Activated naive CD8-positive, alpha-beta T cell treated with anti-CD3 and anti-CD28 coated beads, Interleukin-2, amount 10 ng/mL, durations not matched to agents 7 days and 5 days (primary cell): ENCODE measurements at regions not wholly inside any gene's neighbourhood (a gene's known extent, or its start where the extent isn't known, plus 50 kb on each side); places are given as distances from the start of the nearest gene placed in this dataset.
"Not testable (repeated sequence)": the region's sequence is repeated elsewhere in the genome, so short reads cannot be mapped to it uniquely, and the experiment has no call there.

Source experiments
- ATAC-seq: fragments of 150-1000 bp; cut with Tn5 transposase; one replicate; pipeline ENCODE4 v1.10.0; 2021; ENCODE audit warnings: low read depth, moderate library complexity
- POLR2A ChIA-PET: fragments of 350-600 bp; sonication (Branson Sonifier 250); formaldehyde crosslinking; loops from one replicate; lab custom pipeline; 2021; ENCODE audit warnings: antibody characterized with exemption; lab: Charles Lee
- DNase-seq: peaks from one replicate; pipeline ENCODE4 v3.0.0; 2021
- H3K27ac Mint-ChIP-seq: one replicate; pipeline ENCODE4 v1.8.0; 2022; ENCODE audit warnings: mild to moderate bottlenecking, mixed read lengths
- H3K27me3 Mint-ChIP-seq: one replicate; pipeline ENCODE4 v1.8.0; 2022; ENCODE audit warnings: mild to moderate bottlenecking, moderate library complexity, mixed read lengths
- H3K36me3 Mint-ChIP-seq: one replicate; pipeline ENCODE4 v1.8.0; 2021; ENCODE audit warnings: mild to moderate bottlenecking, mixed read lengths
- H3K4me1 Mint-ChIP-seq: one replicate; pipeline ENCODE4 v1.8.0; 2021; ENCODE audit warnings: mixed read lengths
- H3K4me3 Mint-ChIP-seq: one replicate; pipeline ENCODE4 v1.8.0; 2022; ENCODE audit warnings: mild to moderate bottlenecking, moderate library complexity, mixed read lengths
- H3K9me3 Mint-ChIP-seq: one replicate; pipeline ENCODE4 v1.8.0; 2021; ENCODE audit warnings: mixed read lengths

DNA sequence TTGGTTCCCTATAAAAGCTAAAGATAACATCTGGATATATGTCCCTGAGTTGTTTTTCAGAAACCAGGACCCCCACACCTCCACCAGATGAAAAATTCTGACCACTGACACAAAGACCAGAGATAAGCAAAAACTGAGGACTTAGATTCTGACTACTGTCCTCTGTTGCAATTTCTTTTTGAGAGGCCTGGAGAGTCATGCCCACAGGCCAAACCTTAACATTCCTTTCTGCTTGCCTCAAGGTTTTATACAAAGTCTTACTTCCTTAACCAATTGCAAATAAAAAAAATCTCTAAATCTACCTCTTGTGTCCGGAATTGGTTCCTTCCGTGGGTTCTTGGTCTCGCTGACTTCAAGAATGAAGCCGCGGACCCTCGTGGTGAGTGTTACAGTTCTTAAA, 228.5 kb downstream of the ABCC12 start:
- H3K4me3 Mint-ChIP-seq: no peak overlapping the region
- POLR2A ChIA-PET: no interaction called here
- H3K36me3 Mint-ChIP-seq: no peaks in the 10 kb centered on the region
- H3K27ac Mint-ChIP-seq: no peak overlapping the region
- no peak for DNase-seq
- ATAC-seq: no peak
- H3K27me3 Mint-ChIP-seq: no peaks in the 10 kb centered on the region
- H3K9me3 Mint-ChIP-seq: peaks cover 2% of the 10 kb centered on the region
- no peaks in the 10 kb centered on the region for H3K4me1 Mint-ChIP-seq

GRCh38 chr16:47925811-47926460, 229.9 kb downstream of the ABCC12 start:
- ATAC-seq: no peak
- Mint-ChIP-seq H3K4me1 (no peaks in the 10 kb centered on the region), H3K27me3 (no peaks in the 10 kb centered on the region), H3K4me3 (no peak overlapping the region), H3K9me3 (peaks cover 2% of the 10 kb centered on the region), H3K27ac (no peak overlapping the region), H3K36me3 (no peaks in the 10 kb centered on the region)
- DNase-seq: no peak
- POLR2A ChIA-PET: no interaction called here

DNA sequence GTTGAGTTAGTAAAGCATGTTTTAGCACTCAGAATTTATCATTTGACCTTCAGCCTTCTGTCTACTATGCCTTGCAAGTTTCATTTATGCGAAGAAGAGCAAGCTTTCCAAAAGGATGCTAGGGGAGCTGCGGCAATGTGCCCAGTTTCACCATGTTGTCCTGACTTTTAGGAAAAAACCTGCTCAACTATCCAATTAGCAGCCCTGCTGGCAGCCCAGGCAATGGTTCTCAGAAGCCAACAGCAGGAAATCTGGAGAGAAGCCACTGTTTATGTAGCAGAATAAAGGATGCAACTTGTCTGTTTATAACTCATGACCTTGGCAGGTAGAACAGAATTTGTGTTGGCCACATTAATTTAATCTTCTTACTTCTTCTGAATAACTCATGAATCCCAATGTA, 230.8 kb downstream of the ABCC12 start:
- no peak overlapping the region for H3K27ac Mint-ChIP-seq
- DNase-seq (no peak), ATAC-seq (no peak)
- no peaks in the 10 kb centered on the region for H3K27me3 Mint-ChIP-seq
- no peaks in the 10 kb centered on the region for H3K4me1 Mint-ChIP-seq
- no peaks in the 10 kb centered on the region for H3K36me3 Mint-ChIP-seq
- no peaks in the 10 kb centered on the region for H3K9me3 Mint-ChIP-seq
- H3K4me3 Mint-ChIP-seq: no peak overlapping the region
- POLR2A ChIA-PET: no interaction called here

GRCh38 chr16:47921535-47921934, 234.3 kb downstream of the ABCC12 start:
- DNase-seq (no peak), ATAC-seq (no peak)
- Mint-ChIP-seq H3K27me3 (peaks cover 4% of the 10 kb centered on the region), H3K36me3 (no peaks in the 10 kb centered on the region), H3K4me3 (no peak overlapping the region), H3K4me1 (no peaks in the 10 kb centered on the region), H3K9me3 (no peaks in the 10 kb centered on the region), H3K27ac (no peak overlapping the region)
- POLR2A ChIA-PET: no interaction called here

DNA sequence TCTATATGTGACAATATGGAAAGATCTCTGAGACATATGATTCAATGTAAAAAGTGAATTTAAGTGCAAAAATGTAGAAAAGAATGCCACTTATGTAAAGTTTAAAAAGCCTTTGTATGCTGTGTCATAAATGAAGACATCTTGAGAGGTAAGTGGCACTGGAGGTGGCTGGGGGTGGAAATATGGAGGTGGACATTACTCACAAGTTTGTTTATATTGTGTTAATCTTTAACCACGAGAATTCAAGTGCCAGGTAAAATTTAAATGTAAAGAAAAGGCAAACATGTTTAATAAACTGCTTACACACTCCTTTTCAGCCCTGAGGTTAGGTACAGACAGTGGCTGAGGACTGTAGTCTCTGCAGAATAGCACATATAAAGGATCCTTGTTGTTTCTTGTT, 235.1 kb downstream of the ABCC12 start:
- POLR2A ChIA-PET: no interaction called here

DNA sequence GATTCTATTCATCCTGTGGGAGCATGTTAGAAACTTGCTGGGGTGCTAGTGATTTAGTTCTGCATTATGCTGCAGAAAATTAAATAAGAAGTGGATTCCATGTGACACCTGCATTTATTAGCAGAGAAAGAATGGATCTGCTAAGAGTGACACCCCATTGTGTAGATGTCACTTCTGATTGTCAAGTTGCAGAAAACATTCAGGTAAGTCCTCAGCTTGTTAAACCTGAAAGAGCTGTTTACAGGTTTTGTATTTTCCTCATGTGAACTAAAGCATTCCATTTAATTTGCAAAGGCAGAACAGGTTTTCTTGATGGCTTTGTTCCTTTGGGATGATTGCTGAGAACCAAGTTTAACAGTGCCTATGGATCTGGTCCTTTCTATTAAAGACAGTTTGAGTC, 238.7 kb downstream of the ABCC12 start:
- ATAC-seq (no peak), DNase-seq (no peak)
- H3K27ac Mint-ChIP-seq: no peak overlapping the region
- H3K9me3 Mint-ChIP-seq: peaks cover 2% of the 10 kb centered on the region
- no peaks in the 10 kb centered on the region for H3K36me3 Mint-ChIP-seq
- H3K4me1 Mint-ChIP-seq: no peaks in the 10 kb centered on the region
- peaks cover 4% of the 10 kb centered on the region for H3K27me3 Mint-ChIP-seq
- no peak overlapping the region for H3K4me3 Mint-ChIP-seq
- POLR2A ChIA-PET: no interaction called here

More for the DNA sequence above, 235.1 kb downstream of the ABCC12 start:
- Mint-ChIP-seq H3K36me3 (no peaks in the 10 kb centered on the region), H3K4me3 (no peak overlapping the region), H3K27me3 (peaks cover 4% of the 10 kb centered on the region), H3K4me1 (no peaks in the 10 kb centered on the region), H3K27ac (no peak overlapping the region), H3K9me3 (no peaks in the 10 kb centered on the region)
- ATAC-seq: no peak
- no peak for DNase-seq

- H3K36me3 Mint-ChIP-seq: no peaks in the 10 kb centered on the region
- H3K27ac Mint-ChIP-seq: no peak overlapping the region
- peaks cover 3% of the 10 kb centered on the region for H3K9me3 Mint-ChIP-seq
- ATAC-seq (no peak), DNase-seq (no peak)
- H3K27me3 Mint-ChIP-seq: peaks cover 4% of the 10 kb centered on the region
- no peaks in the 10 kb centered on the region for H3K4me1 Mint-ChIP-seq
- POLR2A ChIA-PET: no interaction called here
- no peak overlapping the region for H3K4me3 Mint-ChIP-seq
Observed at GRCh38 chr16:47916266-47916665, 239.5 kb downstream of the ABCC12 start.

DNA sequence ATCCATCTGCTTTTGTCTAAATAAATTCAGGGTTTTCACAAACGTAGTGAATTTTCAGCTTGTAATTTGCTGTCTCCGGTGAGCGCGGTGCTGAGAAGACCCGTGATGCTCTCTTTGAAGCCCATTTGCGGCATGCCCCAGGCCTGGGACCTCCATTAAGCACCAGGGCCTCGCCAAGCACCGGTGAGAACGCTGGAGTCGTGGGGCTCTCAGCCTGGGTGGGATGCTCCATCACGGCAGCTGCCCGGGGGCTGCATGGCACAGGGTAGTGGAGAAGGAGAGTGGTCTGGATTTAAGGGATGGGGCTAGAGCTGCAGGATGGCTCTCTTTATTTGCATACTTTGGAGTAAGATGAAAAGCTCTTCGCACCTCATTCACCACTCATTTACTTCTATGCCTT, 248.7 kb downstream of the ABCC12 start:
- POLR2A ChIA-PET: no interaction called here
- no peaks in the 10 kb centered on the region for H3K4me1 Mint-ChIP-seq
- H3K4me3 Mint-ChIP-seq: no peak overlapping the region
- peaks cover 6% of the 10 kb centered on the region for H3K9me3 Mint-ChIP-seq
- H3K27ac Mint-ChIP-seq: no peak overlapping the region
- no peaks in the 10 kb centered on the region for H3K27me3 Mint-ChIP-seq
- ATAC-seq: no peak
- no peak for DNase-seq
- H3K36me3 Mint-ChIP-seq: no peaks in the 10 kb centered on the region

GRCh38 chr16:47905771-47906170, 250.0 kb downstream of the ABCC12 start:
- Mint-ChIP-seq H3K27me3 (no peaks in the 10 kb centered on the region), H3K4me1 (no peaks in the 10 kb centered on the region), H3K27ac (no peak overlapping the region), H3K36me3 (no peaks in the 10 kb centered on the region), H3K9me3 (peaks cover 5% of the 10 kb centered on the region), H3K4me3 (no peak overlapping the region)
- POLR2A ChIA-PET: no interaction called here
- DNase-seq (no peak), ATAC-seq (no peak)

DNA sequence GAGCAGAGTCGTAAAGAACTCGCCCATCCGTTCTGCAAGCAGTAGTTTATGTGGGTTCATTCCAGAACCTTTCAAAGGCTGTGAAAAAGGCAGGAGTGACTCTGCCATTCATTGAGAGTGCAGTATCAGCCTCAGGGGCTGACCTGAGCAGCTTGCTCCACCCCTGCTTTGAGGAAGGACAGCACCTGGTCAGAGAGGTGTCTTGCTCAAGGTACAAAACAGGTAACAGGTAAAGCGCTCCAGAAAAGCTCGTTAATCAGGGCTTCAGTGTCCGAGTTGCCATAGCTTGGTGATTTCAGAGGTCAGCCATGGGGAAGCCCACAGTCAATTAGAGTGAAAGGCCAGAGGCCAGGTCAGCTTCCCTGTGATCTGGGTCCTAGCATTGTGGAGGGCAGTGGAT, 251.1 kb downstream of the ABCC12 start:
- DNase-seq (no peak), ATAC-seq (no peak)
- Mint-ChIP-seq H3K9me3 (peaks cover 5% of the 10 kb centered on the region), H3K27me3 (no peaks in the 10 kb centered on the region), H3K36me3 (no peaks in the 10 kb centered on the region), H3K4me1 (no peaks in the 10 kb centered on the region), H3K27ac (no peak overlapping the region), H3K4me3 (no peak overlapping the region)
- POLR2A ChIA-PET: no interaction called here

GRCh38 chr16:47903470-47903869, 252.3 kb downstream of the ABCC12 start:
- H3K27me3 Mint-ChIP-seq: no peaks in the 10 kb centered on the region
- POLR2A ChIA-PET: no interaction called here
- no peak overlapping the region for H3K4me3 Mint-ChIP-seq

DNA sequence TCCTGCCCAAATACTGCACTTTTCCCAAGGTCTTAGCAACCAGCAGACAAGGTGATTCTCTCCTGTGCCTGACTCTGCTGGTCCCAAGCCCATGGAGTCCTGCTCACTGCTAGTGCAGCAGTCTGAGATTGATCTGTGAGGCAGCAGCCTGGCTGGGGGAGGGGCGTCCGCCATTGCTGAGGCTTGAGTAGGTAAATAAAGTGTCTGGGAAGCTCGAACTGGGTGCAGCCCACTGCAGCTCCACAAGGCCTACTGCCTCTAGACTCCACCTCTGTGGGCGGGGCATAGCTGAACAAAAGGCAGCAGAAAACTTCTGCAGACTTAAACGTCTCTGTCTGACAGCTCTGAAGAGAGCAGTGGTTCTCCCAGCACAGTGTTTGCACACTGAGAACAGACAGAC, 258.7 kb downstream of the ABCC12 start:
- H3K4me3 Mint-ChIP-seq, DNase-seq, POLR2A ChIA-PET, ATAC-seq, H3K27ac Mint-ChIP-seq, H3K36me3 Mint-ChIP-seq, H3K27me3 Mint-ChIP-seq, H3K9me3 Mint-ChIP-seq, H3K4me1 Mint-ChIP-seq: not testable (repeated sequence)

More at GRCh38 chr16:47903470-47903869, 252.3 kb downstream of the ABCC12 start:
- no peak overlapping the region for H3K27ac Mint-ChIP-seq
- H3K36me3 Mint-ChIP-seq: no peaks in the 10 kb centered on the region
- no peaks in the 10 kb centered on the region for H3K4me1 Mint-ChIP-seq
- H3K9me3 Mint-ChIP-seq: peaks cover 9% of the 10 kb centered on the region
- ATAC-seq (no peak), DNase-seq (no peak)

GRCh38 chr16:47895146-47895545, 260.6 kb downstream of the ABCC12 start:
- Mint-ChIP-seq H3K27me3 (peaks cover 2% of the 10 kb centered on the region), H3K9me3 (peaks cover 7% of the 10 kb centered on the region), H3K4me1 (no peaks in the 10 kb centered on the region), H3K27ac (no peak overlapping the region), H3K36me3 (no peaks in the 10 kb centered on the region), H3K4me3 (no peak overlapping the region)
- no peak for DNase-seq
- POLR2A ChIA-PET: no interaction called here
- no peak for ATAC-seq

DNA sequence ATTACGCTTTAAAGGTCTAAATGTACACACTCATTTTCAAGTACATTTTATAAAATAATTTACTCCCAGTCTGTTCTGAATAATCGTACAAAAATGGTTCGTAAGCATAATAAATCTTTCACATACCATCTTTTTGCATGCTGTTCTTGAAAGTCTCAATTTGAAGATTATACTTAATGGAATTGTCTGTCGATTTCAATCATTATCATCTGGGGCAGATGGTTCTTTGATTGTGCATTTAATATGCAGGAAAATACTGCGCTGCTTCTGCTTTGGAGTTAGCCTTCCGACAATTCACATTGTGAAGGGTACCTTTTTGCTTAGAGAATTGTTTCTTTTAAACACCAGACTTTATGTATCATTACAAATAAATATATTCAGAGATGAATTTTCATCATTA, 262.8 kb downstream of the ABCC12 start:
- Mint-ChIP-seq H3K4me3 (no peak overlapping the region), H3K27me3 (peaks cover 2% of the 10 kb centered on the region), H3K27ac (no peak overlapping the region), H3K4me1 (no peaks in the 10 kb centered on the region), H3K36me3 (no peaks in the 10 kb centered on the region), H3K9me3 (peaks cover 2% of the 10 kb centered on the region)
- POLR2A ChIA-PET: no interaction called here
- no peak for DNase-seq
- no peak for ATAC-seq

DNA sequence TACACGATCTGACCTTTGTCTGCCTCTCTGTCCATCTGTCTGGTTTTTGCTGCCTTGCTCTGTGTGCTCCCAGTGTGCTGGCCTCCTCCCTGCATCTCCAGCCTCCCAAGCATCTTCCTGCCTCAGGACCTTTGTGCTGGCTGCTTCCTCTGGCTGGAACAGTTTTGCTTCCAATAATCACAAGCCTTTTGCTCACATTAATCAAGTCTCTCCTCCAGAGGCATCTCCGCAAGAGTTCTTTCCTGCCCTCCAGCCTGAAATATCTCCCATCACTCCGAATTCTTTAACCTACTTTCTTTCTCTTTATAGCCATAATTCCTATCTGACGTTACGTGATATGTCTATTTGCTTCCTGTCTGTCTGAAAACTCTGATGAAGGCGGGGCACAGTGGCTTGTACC, 267.1 kb downstream of the ABCC12 start:
- Mint-ChIP-seq H3K27ac (no peak overlapping the region), H3K36me3 (no peaks in the 10 kb centered on the region), H3K4me3 (no peak overlapping the region), H3K27me3 (peaks cover 13% of the 10 kb centered on the region), H3K9me3 (peaks cover 1% of the 10 kb centered on the region), H3K4me1 (no peaks in the 10 kb centered on the region)
- DNase-seq: no peak
- ATAC-seq: no peak
- POLR2A ChIA-PET: no interaction called here
